ENCODE measurements at regions not wholly inside any gene's neighbourhood (a gene's known extent, or its start where the extent isn't known, plus 50 kb on each side); places are given as distances from the start of the nearest gene placed in this dataset.

DNA sequence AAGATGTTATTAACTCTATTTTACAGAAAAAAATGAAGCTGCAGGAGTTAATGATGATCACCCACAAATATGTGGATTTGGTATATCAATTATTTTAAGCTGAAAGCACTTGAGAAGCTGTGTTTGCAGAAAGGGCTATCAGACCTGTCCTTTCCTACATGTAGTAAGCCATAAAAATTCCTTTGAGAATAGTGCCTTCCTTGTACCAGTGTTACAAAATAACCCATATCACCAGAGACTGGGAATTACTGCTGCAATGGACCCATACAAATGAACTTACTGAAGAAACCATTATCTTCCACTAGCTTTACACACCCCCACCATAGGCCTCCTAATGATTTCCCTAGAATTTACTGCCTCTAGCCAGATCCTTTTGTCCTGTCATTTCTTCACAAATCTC lies 99.2 kb upstream of the ZRANB2 start:
- no peak for ATAC-seq (ENCODE audit: low read depth in 2 of 2)
- no peak overlapping the region for H3K27ac Mint-ChIP-seq
- H3K4me1 ChIP-seq (ENCODE audit: control insufficient read depth, insufficient read depth, low read length, poor library complexity, severe bottlenecking): no peaks in the 10 kb centered on the region

DNA sequence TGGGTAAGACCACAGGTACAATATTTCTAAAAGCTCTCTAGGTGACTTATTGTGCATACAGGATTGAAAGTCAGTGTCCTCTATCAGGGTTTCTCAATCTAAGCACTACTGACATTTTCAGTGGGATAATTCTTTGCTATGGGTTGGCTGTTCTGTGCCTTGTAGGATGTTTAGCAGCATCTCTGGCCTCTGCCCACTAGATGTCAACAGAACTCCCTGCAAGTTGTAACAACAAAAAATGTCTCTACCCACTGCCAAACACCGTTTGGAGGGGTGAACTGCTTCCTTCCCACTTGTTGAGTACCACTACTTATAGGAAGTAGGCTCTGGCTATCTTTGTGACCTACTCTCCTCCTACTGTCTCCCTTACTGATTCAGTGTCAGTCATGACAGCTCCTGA lies 90.1 kb upstream of the ZRANB2 start:
- DNase-seq: no peak
- Histone ChIP-seq H3K27me3 (ENCODE audit: control insufficient read depth, insufficient read depth, low read length) (no peaks in the 10 kb centered on the region), H3K4me1 (ENCODE audit: control insufficient read depth, insufficient read depth, low read length, poor library complexity, severe bottlenecking) (no peaks in the 10 kb centered on the region), H3K4me3 (ENCODE audit: low read depth, low read length) (no peak overlapping the region), H3K36me3 (ENCODE audit: control insufficient read depth, insufficient read depth, low read length) (no peaks in the 10 kb centered on the region), H3K27ac (ENCODE audit: insufficient read depth, low read length, poor library complexity, severe bottlenecking) (no peak overlapping the region), H3K9me3 (ENCODE audit: control insufficient read depth in 2 of 2, low read length in 2 of 2) (peaks cover 0 to 2% of the 10 kb centered on the region in 2 experiments)
- Mint-ChIP-seq H3K27ac (no peak overlapping the region), H3K9me3 (peaks cover 0 to 22% (median 4%) of the 10 kb centered on the region in 7 donors), H3K36me3 (no peaks in the 10 kb centered on the region), H3K4me3 (no peak overlapping the region), H3K27me3 (no peaks in the 10 kb centered on the region), H3K4me1 (no peaks in the 10 kb centered on the region)
- no peak for ATAC-seq (ENCODE audit: low read depth in 2 of 2)

More for the DNA sequence above, 99.2 kb upstream of the ZRANB2 start:
- Mint-ChIP-seq H3K4me1 (no peaks in the 10 kb centered on the region), H3K4me3 (no peak overlapping the region), H3K27me3 (no peaks in the 10 kb centered on the region), H3K9me3 (peaks cover 0 to 20% (median 7%) of the 10 kb centered on the region in 7 donors), H3K36me3 (no peaks in the 10 kb centered on the region)
- H3K9me3 ChIP-seq (ENCODE audit: control insufficient read depth in 2 of 2, low read length in 2 of 2): no peaks in the 10 kb centered on the region
- H3K27me3 ChIP-seq (ENCODE audit: control insufficient read depth, insufficient read depth, low read length): no peaks in the 10 kb centered on the region
- no peak overlapping the region for H3K4me3 ChIP-seq (ENCODE audit: low read depth, low read length)
- no peaks in the 10 kb centered on the region for H3K36me3 ChIP-seq (ENCODE audit: control insufficient read depth, insufficient read depth, low read length)
- H3K27ac ChIP-seq (ENCODE audit: insufficient read depth, low read length, poor library complexity, severe bottlenecking): no peak overlapping the region
- no peak for DNase-seq

DNA sequence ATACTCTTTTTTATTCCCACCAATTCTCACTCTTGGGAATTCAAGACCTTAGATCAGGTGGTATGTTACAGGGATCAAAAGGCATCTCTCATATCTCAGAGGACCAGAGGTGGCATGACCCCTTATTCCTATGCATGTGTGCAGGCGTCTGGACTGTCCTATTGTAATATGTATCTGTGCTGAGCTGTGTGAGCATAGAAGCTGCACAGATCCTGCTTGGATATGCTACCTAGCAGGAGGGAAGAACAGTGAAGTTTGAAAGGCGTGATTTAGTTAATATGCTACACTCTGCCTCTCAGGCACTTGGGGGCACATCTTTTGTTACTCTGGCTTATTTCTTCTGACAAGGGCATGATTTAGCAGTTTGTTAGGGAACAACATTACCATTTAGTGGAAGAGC lies 86.7 kb upstream of the ZRANB2 start:
- Histone ChIP-seq H3K4me3 (ENCODE audit: low read depth, low read length) (no peak overlapping the region), H3K4me1 (ENCODE audit: control insufficient read depth, insufficient read depth, low read length, poor library complexity, severe bottlenecking) (no peaks in the 10 kb centered on the region), H3K27me3 (ENCODE audit: control insufficient read depth, insufficient read depth, low read length) (no peaks in the 10 kb centered on the region), H3K9me3 (ENCODE audit: control insufficient read depth in 2 of 2, low read length in 2 of 2) (peaks cover 0 to 2% of the 10 kb centered on the region in 2 experiments), H3K36me3 (ENCODE audit: control insufficient read depth, insufficient read depth, low read length) (no peaks in the 10 kb centered on the region), H3K27ac (ENCODE audit: insufficient read depth, low read length, poor library complexity, severe bottlenecking) (no peak overlapping the region)
- Mint-ChIP-seq H3K27me3 (no peaks in the 10 kb centered on the region), H3K4me1 (no peaks in the 10 kb centered on the region), H3K36me3 (no peaks in the 10 kb centered on the region), H3K27ac (no peak overlapping the region), H3K9me3 (peaks cover 0 to 14% (median 0%) of the 10 kb centered on the region in 7 donors), H3K4me3 (peak overlapping the region in 1 of 4 donors; percentile 68)
- no peak for DNase-seq
- no peak for ATAC-seq (ENCODE audit: low read depth in 2 of 2)

DNA sequence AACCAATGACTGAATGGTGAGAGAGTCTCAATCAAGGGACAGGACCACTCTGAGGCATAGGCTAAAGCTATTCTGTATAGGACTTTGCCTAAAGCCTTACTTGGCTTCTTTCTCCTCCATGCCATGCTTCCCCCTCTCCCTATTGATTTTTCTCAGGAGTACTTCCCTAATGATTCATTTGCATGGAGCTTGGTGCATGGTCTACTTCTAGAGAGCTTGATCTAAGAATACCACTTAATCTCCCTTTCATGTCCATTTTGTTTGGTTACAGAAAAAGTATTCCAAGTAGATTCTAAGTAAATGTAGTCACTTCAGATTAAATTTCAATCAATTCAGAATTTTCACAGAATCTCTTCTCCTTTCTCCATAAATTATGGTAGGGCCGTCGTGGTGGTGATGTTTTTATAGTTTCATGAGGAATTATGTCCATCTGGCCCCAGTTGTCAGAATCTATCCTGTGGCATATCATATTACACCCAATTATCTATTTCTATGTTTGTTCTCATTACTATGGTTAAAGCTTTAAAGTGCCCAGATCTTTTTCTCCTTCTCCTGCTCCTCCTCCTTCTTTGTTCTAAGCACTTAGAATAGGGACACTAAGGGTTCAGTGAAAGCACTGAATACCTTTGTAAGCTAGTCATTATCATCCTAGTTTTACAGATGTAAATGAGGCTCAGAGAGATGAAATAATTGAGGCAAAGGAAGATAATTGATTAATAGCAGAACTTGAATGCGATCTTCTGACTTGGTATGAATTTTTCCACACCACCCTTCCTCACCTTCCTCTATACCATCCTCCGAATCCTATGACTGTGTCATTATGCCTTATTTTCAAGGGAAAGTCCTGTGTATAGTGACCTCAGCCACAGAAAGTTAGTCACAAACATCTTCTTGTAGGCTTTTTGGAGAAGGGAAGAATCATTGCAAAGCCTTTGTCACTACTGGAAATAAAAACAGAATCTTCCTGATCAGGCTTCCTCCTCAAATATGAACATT lies 85.6 kb upstream of the ZRANB2 start:
- ATAC-seq (ENCODE audit: low read depth in 2 of 2) (no peak), DNase-seq (no peak)
- H3K4me3 ChIP-seq (ENCODE audit: low read depth, low read length): no peak overlapping the region
- Mint-ChIP-seq H3K36me3 (no peaks in the 10 kb centered on the region), H3K27me3 (no peaks in the 10 kb centered on the region), H3K27ac (no peak overlapping the region), H3K9me3 (peaks cover 0 to 12% (median 0%) of the 10 kb centered on the region in 7 donors), H3K4me1 (no peaks in the 10 kb centered on the region), H3K4me3 (no peak overlapping the region)
- H3K9me3 ChIP-seq (ENCODE audit: control insufficient read depth in 2 of 2, low read length in 2 of 2): peaks cover 0 to 2% of the 10 kb centered on the region in 2 experiments
- no peaks in the 10 kb centered on the region for H3K27me3 ChIP-seq (ENCODE audit: control insufficient read depth, insufficient read depth, low read length)
- no peaks in the 10 kb centered on the region for H3K36me3 ChIP-seq (ENCODE audit: control insufficient read depth, insufficient read depth, low read length)
- no peaks in the 10 kb centered on the region for H3K4me1 ChIP-seq (ENCODE audit: control insufficient read depth, insufficient read depth, low read length, poor library complexity, severe bottlenecking)
- no peak overlapping the region for H3K27ac ChIP-seq (ENCODE audit: insufficient read depth, low read length, poor library complexity, severe bottlenecking)

DNA sequence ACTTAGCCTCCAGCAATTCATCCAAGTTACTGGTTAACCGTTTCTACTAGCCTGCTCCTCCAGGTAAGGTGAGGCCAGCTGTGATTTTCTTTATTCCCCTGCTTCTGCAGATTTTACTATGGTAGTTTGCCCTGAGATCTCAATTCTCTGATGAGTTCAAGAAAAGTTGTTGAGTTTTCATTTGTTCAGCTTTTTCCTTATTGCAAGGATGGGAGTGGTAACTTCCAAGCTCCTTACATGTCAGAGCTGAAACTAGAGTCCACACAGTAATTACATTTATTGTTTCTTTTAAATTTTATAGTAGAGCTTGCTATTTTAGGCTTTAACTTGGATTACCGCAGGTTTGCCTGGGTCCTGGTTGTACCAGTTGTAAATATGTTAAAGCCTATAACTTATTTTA lies 76.9 kb upstream of the ZRANB2 start:
- Mint-ChIP-seq H3K9me3 (peaks cover 6 to 28% (median 11%) of the 10 kb centered on the region in 7 donors), H3K4me1 (no peaks in the 10 kb centered on the region), H3K27ac (no peak overlapping the region), H3K4me3 (no peak overlapping the region), H3K36me3 (no peaks in the 10 kb centered on the region), H3K27me3 (peaks cover 2% of the 10 kb centered on the region)
- ATAC-seq (ENCODE audit: low read depth in 2 of 2) (no peak), DNase-seq (no peak)
- Histone ChIP-seq H3K9me3 (ENCODE audit: control insufficient read depth in 2 of 2, low read length in 2 of 2) (no peaks in the 10 kb centered on the region), H3K27me3 (ENCODE audit: control insufficient read depth, insufficient read depth, low read length) (no peaks in the 10 kb centered on the region), H3K4me1 (ENCODE audit: control insufficient read depth, insufficient read depth, low read length, poor library complexity, severe bottlenecking) (no peaks in the 10 kb centered on the region), H3K36me3 (ENCODE audit: control insufficient read depth, insufficient read depth, low read length) (no peaks in the 10 kb centered on the region), H3K4me3 (ENCODE audit: low read depth, low read length) (no peak overlapping the region), H3K27ac (ENCODE audit: insufficient read depth, low read length, poor library complexity, severe bottlenecking) (no peak overlapping the region)

DNA sequence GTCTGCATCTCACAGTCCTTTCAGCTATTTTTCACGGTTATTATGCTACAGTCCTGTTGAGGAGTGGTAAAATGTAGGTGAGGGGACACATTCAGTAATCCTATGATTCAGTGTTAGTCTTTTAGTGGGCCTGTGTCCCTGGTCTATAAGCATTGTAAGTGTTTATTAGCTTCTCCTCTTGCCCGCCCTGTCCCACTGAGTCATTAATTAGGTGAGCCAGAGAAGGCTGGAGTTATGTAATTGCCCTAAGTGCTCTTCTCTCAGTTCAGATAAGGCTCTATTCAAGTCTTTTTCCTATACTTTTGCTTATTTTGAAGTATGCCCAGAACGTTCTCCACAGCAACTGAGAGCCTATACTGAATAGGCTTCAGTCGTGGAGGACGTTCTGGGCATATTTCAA lies 76.3 kb upstream of the ZRANB2 start:
- H3K27ac ChIP-seq (ENCODE audit: insufficient read depth, low read length, poor library complexity, severe bottlenecking): no peak overlapping the region
- H3K4me3 ChIP-seq (ENCODE audit: low read depth, low read length): no peak overlapping the region
- Mint-ChIP-seq H3K36me3 (no peaks in the 10 kb centered on the region), H3K27ac (no peak overlapping the region), H3K4me3 (no peak overlapping the region), H3K27me3 (peaks cover 5% of the 10 kb centered on the region), H3K9me3 (peaks cover 6 to 28% (median 11%) of the 10 kb centered on the region in 7 donors), H3K4me1 (no peaks in the 10 kb centered on the region)
- DNase-seq (no peak), ATAC-seq (ENCODE audit: low read depth in 2 of 2) (no peak)
- H3K36me3 ChIP-seq (ENCODE audit: control insufficient read depth, insufficient read depth, low read length): no peaks in the 10 kb centered on the region
- H3K4me1 ChIP-seq (ENCODE audit: control insufficient read depth, insufficient read depth, low read length, poor library complexity, severe bottlenecking): no peaks in the 10 kb centered on the region
- H3K9me3 ChIP-seq (ENCODE audit: control insufficient read depth in 2 of 2, low read length in 2 of 2): no peaks in the 10 kb centered on the region
- no peaks in the 10 kb centered on the region for H3K27me3 ChIP-seq (ENCODE audit: control insufficient read depth, insufficient read depth, low read length)

DNA sequence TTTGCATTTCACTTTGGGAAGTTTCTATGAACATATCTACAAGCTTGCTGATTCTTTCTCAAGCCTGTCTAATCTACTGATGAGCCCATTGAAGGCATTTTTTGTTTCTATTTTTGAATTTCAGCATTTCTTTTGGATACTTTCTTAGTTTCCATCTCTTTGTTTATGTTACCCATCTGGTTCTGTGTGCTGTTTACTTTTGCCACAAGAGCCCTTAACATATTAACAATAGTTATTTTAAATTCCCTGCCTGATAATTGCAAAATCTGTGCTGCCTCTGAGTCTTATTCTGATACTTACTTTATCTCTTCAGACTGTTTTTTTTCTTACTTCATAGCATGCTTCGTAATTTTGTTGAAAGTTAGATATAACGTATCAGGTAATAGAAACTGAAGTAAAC lies 75.8 kb upstream of the ZRANB2 start:
- Mint-ChIP-seq H3K27ac (no peak overlapping the region), H3K4me1 (no peaks in the 10 kb centered on the region), H3K4me3 (no peak overlapping the region), H3K36me3 (no peaks in the 10 kb centered on the region), H3K27me3 (peaks cover 5% of the 10 kb centered on the region), H3K9me3 (peaks cover 8 to 28% (median 11%) of the 10 kb centered on the region in 7 donors)
- H3K4me1 ChIP-seq (ENCODE audit: control insufficient read depth, insufficient read depth, low read length, poor library complexity, severe bottlenecking): no peaks in the 10 kb centered on the region
- H3K4me3 ChIP-seq (ENCODE audit: low read depth, low read length): no peak overlapping the region
- no peaks in the 10 kb centered on the region for H3K27me3 ChIP-seq (ENCODE audit: control insufficient read depth, insufficient read depth, low read length)
- H3K27ac ChIP-seq (ENCODE audit: insufficient read depth, low read length, poor library complexity, severe bottlenecking): no peak overlapping the region
- H3K9me3 ChIP-seq (ENCODE audit: control insufficient read depth in 2 of 2, low read length in 2 of 2): no peaks in the 10 kb centered on the region
- no peaks in the 10 kb centered on the region for H3K36me3 ChIP-seq (ENCODE audit: control insufficient read depth, insufficient read depth, low read length)
- DNase-seq (no peak), ATAC-seq (ENCODE audit: low read depth in 2 of 2) (no peak)

DNA sequence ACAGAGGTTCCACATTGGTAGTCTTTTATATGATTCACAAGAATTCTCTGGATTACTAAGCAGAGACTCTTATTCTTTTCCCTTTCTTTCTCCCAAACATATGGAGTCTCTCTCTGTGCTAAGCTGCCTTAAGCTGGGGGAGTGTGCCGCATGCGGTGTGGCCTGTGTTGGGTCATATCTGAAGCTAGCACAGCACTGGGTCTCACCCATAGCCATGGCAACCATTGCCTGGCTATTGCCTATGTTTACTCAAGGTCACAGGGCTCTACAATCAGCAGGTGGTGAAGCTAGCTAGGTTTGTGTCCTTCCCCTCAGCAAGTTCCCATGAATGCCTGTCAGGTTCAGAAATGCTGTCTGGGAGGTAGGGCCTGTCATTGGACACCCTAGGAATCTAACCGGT lies 73.6 kb upstream of the ZRANB2 start:
- H3K9me3 Mint-ChIP-seq: peaks cover 7 to 27% (median 10%) of the 10 kb centered on the region in 7 donors
- H3K4me3 Mint-ChIP-seq: no peak overlapping the region
- no peaks in the 10 kb centered on the region for H3K36me3 Mint-ChIP-seq
- no peaks in the 10 kb centered on the region for H3K36me3 ChIP-seq (ENCODE audit: control insufficient read depth, insufficient read depth, low read length)
- H3K27ac ChIP-seq (ENCODE audit: insufficient read depth, low read length, poor library complexity, severe bottlenecking): no peak overlapping the region
- H3K4me1 Mint-ChIP-seq: no peaks in the 10 kb centered on the region
- no peak for DNase-seq
- peaks cover 0 to under 1% of the 10 kb centered on the region in 2 experiments for H3K9me3 ChIP-seq (ENCODE audit: control insufficient read depth in 2 of 2, low read length in 2 of 2)
- no peak overlapping the region for H3K4me3 ChIP-seq (ENCODE audit: low read depth, low read length)
- no peak for ATAC-seq (ENCODE audit: low read depth in 2 of 2)
- H3K4me1 ChIP-seq (ENCODE audit: control insufficient read depth, insufficient read depth, low read length, poor library complexity, severe bottlenecking): no peaks in the 10 kb centered on the region
- no peaks in the 10 kb centered on the region for H3K27me3 ChIP-seq (ENCODE audit: control insufficient read depth, insufficient read depth, low read length)
- H3K27ac Mint-ChIP-seq: no peak overlapping the region
- peaks cover 5% of the 10 kb centered on the region for H3K27me3 Mint-ChIP-seq
